ENCODE measurements at regions not wholly inside any gene's neighbourhood (a gene's known extent, or its start where the extent isn't known, plus 50 kb on each side); places are given as distances from the start of the nearest gene placed in this dataset.
A peak's percentile ranks its signal among the peaks of the same experiment; 100 is the strongest.

DNA sequence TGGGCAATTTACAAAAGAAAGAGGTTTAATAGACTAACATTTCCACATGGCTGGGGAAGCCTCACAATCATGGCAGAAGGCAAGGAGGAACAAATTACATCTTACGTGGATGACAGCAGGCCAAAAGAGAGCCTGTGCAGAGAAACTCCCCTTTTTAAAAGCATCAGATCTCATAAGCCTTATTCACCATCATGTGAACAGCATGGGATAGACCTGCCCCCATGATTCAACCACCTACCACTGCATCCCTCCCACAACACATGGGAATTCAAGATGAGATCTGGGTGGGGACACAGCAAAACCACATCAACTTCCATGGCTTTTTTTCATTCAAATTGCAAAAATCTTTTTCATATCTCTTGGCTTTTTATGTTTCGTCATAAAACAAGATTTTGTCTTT is 67.6 kb upstream of the GADL1 start:
- Histone ChIP-seq H3K27me3 (ENCODE audit: control insufficient read depth, insufficient read depth, low read length) (no peaks in the 10 kb centered on the region), H3K27ac (no peak overlapping the region), H3K4me1 (no peaks in the 10 kb centered on the region), H2AFZ (no peak overlapping the region), H3K4me3 (ENCODE audit: low read depth, low read length) (no peak overlapping the region), H3K36me3 (ENCODE audit: control insufficient read depth, insufficient read depth, low read length) (no peaks in the 10 kb centered on the region), H3K9ac (no peak overlapping the region), H3K4me2 (ENCODE audit: low read length) (no peak overlapping the region), H3K79me2 (no peaks in the 10 kb centered on the region), H3K9me3 (ENCODE audit: control insufficient read depth, low read length) (no peaks in the 10 kb centered on the region)
- TF ChIP-seq, protein P1, sequence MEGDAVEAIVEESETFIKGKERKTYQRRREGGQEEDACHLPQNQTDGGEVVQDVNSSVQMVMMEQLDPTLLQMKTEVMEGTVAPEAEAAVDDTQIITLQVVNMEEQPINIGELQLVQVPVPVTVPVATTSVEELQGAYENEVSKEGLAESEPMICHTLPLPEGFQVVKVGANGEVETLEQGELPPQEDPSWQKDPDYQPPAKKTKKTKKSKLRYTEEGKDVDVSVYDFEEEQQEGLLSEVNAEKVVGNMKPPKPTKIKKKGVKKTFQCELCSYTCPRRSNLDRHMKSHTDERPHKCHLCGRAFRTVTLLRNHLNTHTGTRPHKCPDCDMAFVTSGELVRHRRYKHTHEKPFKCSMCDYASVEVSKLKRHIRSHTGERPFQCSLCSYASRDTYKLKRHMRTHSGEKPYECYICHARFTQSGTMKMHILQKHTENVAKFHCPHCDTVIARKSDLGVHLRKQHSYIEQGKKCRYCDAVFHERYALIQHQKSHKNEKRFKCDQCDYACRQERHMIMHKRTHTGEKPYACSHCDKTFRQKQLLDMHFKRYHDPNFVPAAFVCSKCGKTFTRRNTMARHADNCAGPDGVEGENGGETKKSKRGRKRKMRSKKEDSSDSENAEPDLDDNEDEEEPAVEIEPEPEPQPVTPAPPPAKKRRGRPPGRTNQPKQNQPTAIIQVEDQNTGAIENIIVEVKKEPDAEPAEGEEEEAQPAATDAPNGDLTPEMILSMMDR (IDR thresholded peaks at IDR 0.05), result no peak

DNA sequence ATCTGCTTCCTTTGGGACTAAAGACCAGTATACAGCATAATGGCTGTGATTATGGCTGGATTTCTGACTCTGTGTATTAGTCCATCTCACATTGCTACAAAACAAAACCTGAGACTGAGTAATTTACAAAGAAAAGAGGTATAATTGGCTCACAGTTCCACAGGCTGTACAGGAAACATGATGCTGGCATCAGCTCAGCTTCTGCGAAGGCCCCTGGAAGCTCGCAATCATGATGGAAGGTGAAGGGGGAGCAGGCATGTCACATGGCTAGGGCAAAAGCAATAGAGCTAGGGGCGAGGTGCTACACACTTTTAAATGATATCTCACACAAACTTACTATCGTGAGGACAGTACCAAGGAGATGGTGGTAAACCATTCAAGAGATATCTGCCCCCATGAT is 68.0 kb upstream of the GADL1 start:
- H3K9ac ChIP-seq, result no peak overlapping the region
- H3K36me3 ChIP-seq (ENCODE audit: control insufficient read depth, insufficient read depth, low read length), result no peaks in the 10 kb centered on the region
- TF ChIP-seq, protein P1 (IDR thresholded peaks at IDR 0.05), result no peak
- no peaks in the 10 kb centered on the region for H3K27me3 ChIP-seq (ENCODE audit: control insufficient read depth, insufficient read depth, low read length)
- no peak overlapping the region for H3K27ac ChIP-seq
- no peak overlapping the region for H3K4me3 ChIP-seq (ENCODE audit: low read depth, low read length)
- H3K79me2 ChIP-seq, result no peaks in the 10 kb centered on the region
- no peak overlapping the region for H2AFZ ChIP-seq
- no peak overlapping the region for H3K4me2 ChIP-seq (ENCODE audit: low read length)
- H3K4me1 ChIP-seq, result no peaks in the 10 kb centered on the region
- no peaks in the 10 kb centered on the region for H3K9me3 ChIP-seq (ENCODE audit: control insufficient read depth, low read length)

GRCh38 chr3:30963223-30963722 is 68.8 kb upstream of the GADL1 start:
- TF ChIP-seq, protein P1 (IDR thresholded peaks at IDR 0.05), result no peak
- Histone ChIP-seq H3K4me3 (ENCODE audit: low read depth, low read length) (no peak overlapping the region), H3K4me2 (ENCODE audit: low read length) (no peak overlapping the region), H2AFZ (no peak overlapping the region), H3K4me1 (no peaks in the 10 kb centered on the region), H3K79me2 (no peaks in the 10 kb centered on the region), H3K27me3 (ENCODE audit: control insufficient read depth, insufficient read depth, low read length) (no peaks in the 10 kb centered on the region), H3K9ac (no peak overlapping the region), H3K36me3 (ENCODE audit: control insufficient read depth, insufficient read depth, low read length) (no peaks in the 10 kb centered on the region), H3K9me3 (ENCODE audit: control insufficient read depth, low read length) (no peaks in the 10 kb centered on the region), H3K27ac (no peak overlapping the region)

- TF ChIP-seq, protein P1 (IDR thresholded peaks at IDR 0.05), result no peak
- Histone ChIP-seq H3K9ac (no peak overlapping the region), H3K79me2 (no peaks in the 10 kb centered on the region), H3K4me2 (ENCODE audit: low read length) (no peak overlapping the region), H3K27ac (no peak overlapping the region), H3K36me3 (ENCODE audit: control insufficient read depth, insufficient read depth, low read length) (no peaks in the 10 kb centered on the region), H3K9me3 (ENCODE audit: control insufficient read depth, low read length) (no peaks in the 10 kb centered on the region), H2AFZ (peak overlapping the region; percentile 43), H3K4me1 (no peaks in the 10 kb centered on the region), H3K27me3 (ENCODE audit: control insufficient read depth, insufficient read depth, low read length) (no peaks in the 10 kb centered on the region), H3K4me3 (ENCODE audit: low read depth, low read length) (no peak overlapping the region)
Measured at GRCh38 chr3:30964612-30965011, 70.2 kb upstream of the GADL1 start.

GRCh38 chr3:30966896-30967295 is 72.4 kb upstream of the GADL1 start:
- Histone ChIP-seq H2AFZ (no peak overlapping the region), H3K4me2 (ENCODE audit: low read length) (no peak overlapping the region), H3K36me3 (ENCODE audit: control insufficient read depth, insufficient read depth, low read length) (no peaks in the 10 kb centered on the region), H3K4me3 (ENCODE audit: low read depth, low read length) (no peak overlapping the region), H3K4me1 (no peaks in the 10 kb centered on the region), H3K9me3 (ENCODE audit: control insufficient read depth, low read length) (no peaks in the 10 kb centered on the region), H3K27ac (no peak overlapping the region), H3K79me2 (no peaks in the 10 kb centered on the region), H3K27me3 (ENCODE audit: control insufficient read depth, insufficient read depth, low read length) (no peaks in the 10 kb centered on the region), H3K9ac (no peak overlapping the region)
- TF ChIP-seq, protein P1 (IDR thresholded peaks at IDR 0.05), result no peak

Data from parathyroid adenoma (tissue), 2 donors.